GM10248 (cell line): ENCODE measurements at regions not wholly inside any gene's neighbourhood (a gene's known extent, or its start where the extent isn't known, plus 50 kb on each side); places are given as distances from the start of the nearest gene placed in this dataset.

ENCODE experiments used
- CTCF ChIA-PET: fragments of 300-600 bp; sonication (Branson Sonifier 250); formaldehyde crosslinking; extraction: SDS; loops from one replicate; lab custom pipeline; 2021; ENCODE audit warnings: antibody characterized with exemption; lab: Yijun Ruan, JAX
- POLR2A ChIA-PET: fragments of 350-650 bp; sonication (Branson Sonifier 250); formaldehyde crosslinking; extraction: SDS; loops from one replicate; lab custom pipeline; 2020; ENCODE audit warnings: antibody characterized with exemption; lab: Yijun Ruan, JAX
- DNase-seq: peaks from one replicate; pipeline ENCODE4 v3.0.0; 2012; ENCODE audit errors: extremely low spot score
- TF ChIP-seq, protein P1 (sequence below): IDR thresholded peaks from 2 replicates; pipeline ENCODE4 v1.5.1; 2012; ENCODE audit warnings: mild to moderate bottlenecking, low read depth; ENCODE audit errors: extremely low read depth, missing control alignments, control extremely low read depth

DNA sequence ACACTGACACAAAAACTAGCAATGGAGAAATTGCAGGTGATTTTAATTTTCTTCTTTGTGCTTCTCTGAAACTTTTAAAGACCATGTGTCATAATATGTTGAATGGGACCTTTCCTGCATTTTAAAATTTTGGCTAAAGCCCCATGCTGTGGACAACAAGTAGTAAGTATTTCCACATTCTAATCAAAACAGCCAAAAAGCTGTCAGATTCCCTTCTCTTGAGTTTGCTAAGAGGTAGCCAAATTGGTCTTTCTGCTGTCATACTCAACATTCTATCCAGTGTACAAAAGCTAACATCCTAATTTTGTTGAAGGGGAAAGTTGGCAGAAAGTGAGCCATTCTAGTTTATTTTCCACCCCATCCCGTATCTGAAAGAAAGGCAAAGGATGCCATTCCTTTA is 447.6 kb downstream of the TFEC start:
- TF ChIP-seq, protein P1, sequence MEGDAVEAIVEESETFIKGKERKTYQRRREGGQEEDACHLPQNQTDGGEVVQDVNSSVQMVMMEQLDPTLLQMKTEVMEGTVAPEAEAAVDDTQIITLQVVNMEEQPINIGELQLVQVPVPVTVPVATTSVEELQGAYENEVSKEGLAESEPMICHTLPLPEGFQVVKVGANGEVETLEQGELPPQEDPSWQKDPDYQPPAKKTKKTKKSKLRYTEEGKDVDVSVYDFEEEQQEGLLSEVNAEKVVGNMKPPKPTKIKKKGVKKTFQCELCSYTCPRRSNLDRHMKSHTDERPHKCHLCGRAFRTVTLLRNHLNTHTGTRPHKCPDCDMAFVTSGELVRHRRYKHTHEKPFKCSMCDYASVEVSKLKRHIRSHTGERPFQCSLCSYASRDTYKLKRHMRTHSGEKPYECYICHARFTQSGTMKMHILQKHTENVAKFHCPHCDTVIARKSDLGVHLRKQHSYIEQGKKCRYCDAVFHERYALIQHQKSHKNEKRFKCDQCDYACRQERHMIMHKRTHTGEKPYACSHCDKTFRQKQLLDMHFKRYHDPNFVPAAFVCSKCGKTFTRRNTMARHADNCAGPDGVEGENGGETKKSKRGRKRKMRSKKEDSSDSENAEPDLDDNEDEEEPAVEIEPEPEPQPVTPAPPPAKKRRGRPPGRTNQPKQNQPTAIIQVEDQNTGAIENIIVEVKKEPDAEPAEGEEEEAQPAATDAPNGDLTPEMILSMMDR, result no peak
- no peak for DNase-seq
- ChIA-PET POLR2A (no interaction called here), CTCF (no interaction called here)

DNA sequence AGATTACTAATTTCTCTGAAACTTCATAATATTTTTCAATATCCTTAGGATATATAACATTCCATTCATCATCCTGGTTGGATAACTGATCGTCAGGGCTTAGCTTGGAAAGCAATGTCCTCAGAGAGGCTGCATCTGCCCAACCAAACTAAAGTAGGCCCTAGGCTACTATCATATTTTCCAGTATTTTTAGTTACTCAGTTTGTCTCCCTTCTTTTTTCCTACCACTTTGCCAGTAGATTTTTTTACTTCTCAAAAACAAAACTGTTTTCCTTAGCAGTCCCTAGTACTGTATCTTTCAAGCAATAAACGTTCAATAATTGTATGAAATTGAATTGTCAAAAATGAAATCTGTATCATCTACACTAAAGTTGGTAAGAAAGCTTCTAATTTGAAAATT is 452.0 kb downstream of the TFEC start:
- TF ChIP-seq, protein P1, result no peak
- DNase-seq, result no peak
- ChIA-PET CTCF (interaction anchor here (1.1 kb wide), 1 partner anchor 9 kb away, joined by 3 read pairs; no protein-coding TSS in a partner anchor), POLR2A (no interaction called here)

DNA sequence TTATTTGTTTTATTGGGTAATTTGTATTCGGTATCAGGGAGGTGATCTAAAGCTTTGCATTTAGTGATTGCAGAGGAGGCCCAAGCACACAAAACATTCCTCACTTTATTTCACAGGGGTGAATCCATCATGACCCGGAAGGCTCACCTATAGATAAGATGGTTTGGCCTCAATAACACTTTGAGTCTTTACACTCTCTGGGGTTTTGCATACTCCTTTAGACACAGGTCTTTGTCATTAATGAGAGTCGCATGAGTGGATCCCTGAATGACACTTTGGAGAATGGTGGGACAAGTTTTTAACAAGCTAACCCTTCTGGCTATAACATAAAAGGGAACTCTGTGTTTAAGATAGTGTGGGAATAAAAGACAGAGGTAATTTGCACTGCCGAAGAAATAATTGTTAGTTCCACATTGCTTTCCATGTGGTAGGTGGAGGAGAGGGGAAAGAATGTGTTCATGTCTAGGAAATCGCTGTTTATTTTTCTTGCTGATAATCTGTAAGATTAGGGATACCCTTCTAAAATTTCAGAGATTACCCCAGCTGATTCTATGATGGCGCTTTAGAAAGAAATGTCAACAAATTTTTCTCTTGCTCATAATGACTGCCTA is 455.8 kb downstream of the TFEC start:
- TF ChIP-seq, protein P1, result no peak
- no peak for DNase-seq
- ChIA-PET CTCF (interaction anchor here (1.3 to 1.8 kb wide), 3 partner anchors 14 to 71 kb away, joined by 3 to 4 read pairs (median 3); no protein-coding TSS in a partner anchor), POLR2A (no interaction called here)

DNA sequence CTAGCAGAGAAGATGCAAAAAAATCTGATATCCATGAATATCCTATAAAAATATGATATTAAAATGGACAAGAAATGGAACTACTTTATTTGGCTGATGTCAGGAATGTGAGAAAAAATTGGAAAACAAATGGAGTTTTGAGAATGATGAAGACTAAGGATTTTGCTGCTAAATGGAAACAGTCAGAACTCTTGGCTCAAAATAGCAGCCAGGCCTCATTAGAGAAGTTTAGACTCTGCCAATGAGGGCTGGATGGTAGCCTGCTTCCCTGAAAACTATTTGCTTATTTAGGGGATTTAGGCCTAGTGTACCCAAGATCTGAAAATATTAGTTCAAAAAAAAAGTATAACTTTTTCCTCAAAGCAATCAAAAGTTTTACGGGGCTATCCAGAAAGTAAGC is 458.5 kb downstream of the TFEC start:
- ChIA-PET CTCF (interaction anchor here (1.0 kb wide), 1 partner anchor 9 kb away, joined by 3 read pairs; no protein-coding TSS in a partner anchor), POLR2A (no interaction called here)
- TF ChIP-seq, protein P1, result no peak
- no peak for DNase-seq

DNA sequence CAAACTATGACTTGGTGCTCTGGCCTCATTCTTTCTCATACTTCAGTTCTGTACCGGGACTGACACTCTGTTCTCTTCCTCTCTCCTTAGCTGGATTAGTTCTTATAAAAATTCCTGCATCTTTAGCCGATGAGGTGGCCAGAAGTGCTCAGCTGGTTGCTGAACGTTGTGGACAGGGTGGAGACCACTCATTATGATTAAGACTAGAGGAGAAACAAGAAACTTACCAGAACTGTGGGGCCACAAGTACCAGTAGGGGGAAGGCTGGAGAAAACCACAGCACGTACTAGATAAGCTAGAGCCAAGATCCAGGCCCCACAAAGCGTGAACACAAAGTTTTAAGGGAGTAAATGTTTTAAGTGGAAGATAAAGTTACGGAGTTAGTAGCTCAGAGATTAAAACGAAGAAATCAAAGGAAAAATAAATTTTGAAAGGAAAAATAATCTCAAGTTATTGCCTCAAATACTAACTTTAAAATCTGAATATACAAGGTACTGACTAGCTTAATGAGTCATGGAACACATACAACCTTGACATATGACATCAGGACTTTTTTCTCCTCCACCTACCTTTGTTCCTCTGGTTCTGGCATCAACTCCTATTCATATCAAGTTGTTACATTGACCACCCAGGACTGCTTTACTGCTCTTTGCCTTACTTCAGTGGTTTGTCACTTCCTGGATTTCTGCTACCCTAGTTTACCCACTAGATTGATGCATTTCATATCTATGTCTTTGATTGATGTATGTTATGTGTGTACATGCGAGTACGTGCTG is 469.0 kb downstream of the TFEC start:
- ChIA-PET POLR2A (no interaction called here), CTCF (interaction anchor here (1.3 kb wide), 1 partner anchor 41 kb away, joined by 4 read pairs; no protein-coding TSS in a partner anchor)
- no peak for DNase-seq
- TF ChIP-seq, protein P1, result no peak

DNA sequence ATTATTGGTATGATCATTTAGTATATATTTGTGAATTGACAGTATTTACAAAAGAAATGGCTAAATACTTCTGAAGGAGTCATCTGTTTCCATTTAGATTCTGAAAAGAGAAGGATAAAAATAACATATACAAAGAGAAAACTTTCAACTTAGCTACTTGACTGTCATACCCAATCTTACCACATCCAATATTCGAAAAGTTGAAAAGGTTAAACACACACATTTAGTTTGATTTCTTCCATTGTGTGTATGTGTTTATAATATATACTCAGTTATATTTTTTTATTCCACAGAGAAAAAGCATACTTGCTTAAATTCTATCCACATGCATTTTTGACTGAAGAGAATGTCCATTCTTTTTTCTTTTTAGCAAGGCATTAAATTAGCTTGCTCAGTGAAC is 470.7 kb downstream of the TFEC start:
- POLR2A ChIA-PET, result no interaction called here
- TF ChIP-seq, protein P1, result no peak
- CTCF ChIA-PET, result interaction anchor here (1.3 kb wide), 2 partner anchors 15 to 40 kb away, joined by 3 to 4 read pairs; no protein-coding TSS in a partner anchor
- no peak for DNase-seq
